T-helper 1 cell treated with Interleukin-12 subunit alpha and Interleukin-12 subunit beta and Interleukin-4 antibody, amounts not matched to agents 30 ng/mL and 1 ng/mL, for 36 hours (primary cell): ENCODE measurements at regions not wholly inside any gene's neighbourhood (a gene's known extent, or its start where the extent isn't known, plus 50 kb on each side); places are given as distances from the start of the nearest gene placed in this dataset.
"Not testable (repeated sequence)": the region's sequence is repeated elsewhere in the genome, so short reads cannot be mapped to it uniquely, and the experiment has no call there.

Source experiments
- intact Hi-C: fragments of 100-400 bp; cut with micrococcal nuclease; formaldehyde crosslinking; loops from one replicate; pipeline ENCODE4 v1.15.1; 2024

DNA sequence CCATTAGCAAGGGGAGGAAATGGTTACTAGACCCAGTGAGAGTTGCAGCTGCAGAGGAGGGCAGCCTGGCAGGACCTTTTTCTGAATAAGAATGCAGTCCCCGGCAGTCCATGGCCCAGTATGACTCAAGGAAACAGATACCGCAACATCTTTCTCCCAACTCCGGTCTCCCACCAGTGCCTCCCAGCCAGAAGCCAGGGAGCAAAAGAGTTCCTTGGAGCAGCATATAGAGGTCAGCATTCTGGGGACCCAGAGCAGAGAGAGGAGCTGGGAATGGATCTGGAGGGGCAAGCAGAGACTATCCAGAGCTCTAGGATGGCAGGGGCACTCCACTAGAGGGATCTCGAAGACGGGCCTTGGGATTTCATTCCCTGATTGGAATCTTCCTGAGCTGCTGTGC, 339.2 kb upstream of the AADAT start:
- intact Hi-C loops = no loop called here

DNA sequence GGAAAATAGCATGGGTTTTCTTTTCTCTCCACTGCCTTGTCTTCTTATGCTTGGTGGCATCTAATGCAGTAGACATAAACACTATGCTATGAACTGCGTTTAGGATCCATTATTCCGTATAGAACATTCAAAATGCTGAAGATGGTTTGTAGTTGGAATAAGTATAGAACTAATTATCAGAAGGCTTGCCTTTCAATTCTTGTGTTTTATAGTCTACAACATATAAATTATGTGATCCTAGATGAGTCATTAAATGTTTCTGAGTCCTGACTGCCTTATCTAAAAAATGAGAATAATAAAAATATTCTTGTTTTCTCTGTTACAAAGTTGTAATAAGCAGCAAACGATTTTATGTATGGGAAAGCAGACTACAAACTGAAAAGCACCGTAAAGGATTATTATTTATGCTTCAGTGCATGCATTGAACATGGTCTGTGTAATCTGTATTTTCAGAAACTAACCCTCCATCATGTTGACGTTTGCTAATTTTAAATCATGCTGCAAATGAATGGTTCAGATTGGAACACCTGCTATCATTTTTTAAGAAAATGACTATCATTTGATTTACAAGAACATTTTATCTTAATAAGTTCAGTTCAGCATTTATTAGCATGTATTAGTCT, 335.9 kb upstream of the AADAT start:
- intact Hi-C loops = no loop called here

DNA sequence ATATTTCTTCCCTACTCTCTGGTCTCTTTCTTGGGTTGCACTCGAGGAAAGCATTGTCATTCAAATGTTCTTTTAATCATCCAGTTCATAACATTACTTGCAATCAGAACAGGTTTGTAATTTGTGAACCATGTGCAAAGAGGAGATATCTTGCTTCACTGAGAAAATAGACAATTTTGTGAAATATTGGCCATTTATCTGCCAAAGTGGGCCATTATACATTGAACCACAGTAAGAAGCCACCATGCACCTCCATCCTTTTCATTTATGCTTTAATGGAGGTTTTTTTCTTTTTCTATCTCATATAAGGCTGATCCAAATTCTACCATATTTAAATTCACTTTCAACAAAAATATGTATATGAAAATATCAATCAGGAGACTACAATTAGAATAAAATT, 335.3 kb upstream of the AADAT start:
- intact Hi-C loops = no loop called here

DNA sequence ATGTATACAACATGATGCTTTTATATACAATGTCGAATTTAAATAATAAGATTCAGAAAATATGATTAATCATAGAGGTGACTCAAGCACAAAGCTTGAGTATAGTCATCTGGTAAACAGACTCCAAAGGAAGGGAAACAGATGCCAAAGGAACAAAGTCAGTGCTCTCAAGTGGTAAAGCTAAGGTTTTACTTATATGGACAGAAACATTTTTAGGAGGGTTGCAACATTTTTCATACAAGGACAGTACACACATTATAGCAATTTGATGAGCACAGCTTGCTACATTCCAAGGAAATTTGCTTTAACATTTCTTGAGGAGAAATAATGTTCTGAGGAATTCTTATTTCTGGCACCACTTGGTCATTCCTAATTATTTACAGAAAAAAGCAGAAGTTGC, 333.4 kb upstream of the AADAT start:
- intact Hi-C loops = no loop called here

DNA sequence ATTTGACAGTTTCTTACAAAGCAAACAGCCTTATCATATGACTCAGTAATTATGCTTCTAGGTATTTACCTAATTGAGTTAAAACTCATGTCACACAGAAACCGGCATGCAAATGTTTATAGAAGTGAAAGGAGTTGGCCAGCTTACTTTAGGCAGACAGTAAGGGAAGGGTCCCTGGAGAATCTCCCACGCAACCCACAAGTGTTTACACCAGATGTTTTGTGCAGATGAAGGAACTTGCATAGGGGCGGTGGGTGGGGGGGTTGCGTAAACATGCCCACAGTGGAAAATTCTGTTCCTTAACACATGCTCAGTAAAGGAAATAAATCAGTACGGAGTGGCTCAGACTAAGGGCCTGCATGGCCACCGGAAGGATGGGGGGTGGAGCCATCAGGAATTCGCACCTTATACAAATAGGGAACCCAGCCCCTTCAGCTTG, 330.5 kb upstream of the AADAT start:
- intact Hi-C loops = no loop called here

DNA sequence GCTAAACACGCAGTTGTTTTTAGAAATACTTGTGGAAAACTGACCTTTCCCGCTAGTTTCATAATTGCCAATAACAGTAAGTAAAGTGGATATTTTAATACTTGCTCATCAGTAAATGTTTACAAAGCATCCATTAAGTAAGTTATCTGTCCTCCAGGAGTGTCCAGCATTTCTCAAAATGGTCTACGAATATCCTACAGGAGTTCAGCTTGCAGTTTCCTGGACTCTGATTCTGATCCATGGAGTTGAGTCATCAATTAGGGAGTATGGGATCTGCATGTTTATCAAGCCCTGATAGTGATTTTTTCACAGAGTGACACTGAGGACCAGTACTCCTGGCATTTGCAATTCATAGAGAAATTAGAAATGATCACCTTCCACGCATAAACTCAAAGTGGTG, 325.2 kb upstream of the AADAT start:
- intact Hi-C loops = no loop called here

DNA sequence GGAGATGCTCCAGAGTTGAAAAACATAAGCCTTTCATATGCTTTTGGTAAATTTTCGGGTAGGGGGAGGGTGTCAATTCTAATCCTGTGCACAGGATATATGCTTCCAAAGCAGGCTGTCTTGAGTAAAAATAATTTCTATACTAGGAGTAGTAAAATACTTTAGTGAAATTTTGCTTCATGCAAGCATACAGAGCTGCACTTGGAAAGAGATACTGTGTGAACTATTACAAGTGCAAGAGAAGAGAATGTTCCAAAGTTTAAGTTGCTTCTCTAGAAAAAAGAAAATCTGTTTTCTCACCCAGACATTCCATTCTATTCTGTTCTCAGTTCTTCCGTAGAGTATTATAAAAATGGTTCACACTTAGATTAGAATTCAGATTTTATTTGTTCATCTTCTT, 324.6 kb upstream of the AADAT start:
- intact Hi-C loops = no loop called here

DNA sequence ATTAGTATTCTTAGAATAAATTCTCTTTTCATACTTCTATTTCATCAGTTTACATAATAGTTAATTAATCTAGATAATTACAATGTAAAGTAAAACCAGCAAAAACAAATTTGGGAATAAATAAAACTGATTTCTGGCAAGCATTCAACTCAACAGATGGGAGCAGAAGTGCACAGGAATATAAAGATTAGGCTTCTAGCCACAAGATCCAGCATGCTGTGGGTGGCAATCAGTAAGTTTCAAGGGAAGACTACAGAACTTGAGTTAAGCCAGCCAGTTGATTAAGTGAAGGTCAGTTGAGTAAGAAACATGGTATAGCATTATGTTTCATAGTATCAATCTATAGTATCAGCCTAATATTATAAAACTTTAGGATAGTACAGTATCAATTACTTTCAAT, 324.2 kb upstream of the AADAT start:
- intact Hi-C loops = no loop called here

DNA sequence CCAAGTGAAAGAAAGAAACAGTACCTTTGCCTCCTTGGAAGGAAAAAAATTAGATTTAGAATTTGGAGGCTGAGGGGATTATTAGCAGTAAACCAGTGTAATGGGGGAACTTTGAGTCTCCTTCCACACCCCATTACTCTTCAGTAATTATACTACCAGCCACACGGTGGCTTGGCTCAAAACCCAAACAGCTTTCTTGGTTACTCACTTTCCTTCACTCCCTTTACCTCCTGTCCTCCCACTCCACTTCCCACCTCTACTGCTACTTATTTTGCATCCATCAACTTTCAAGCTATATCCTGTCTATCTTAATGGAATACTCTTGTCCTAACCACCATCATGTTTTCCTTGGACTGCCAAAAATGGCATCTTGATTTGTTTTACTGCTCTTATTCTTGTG, 310.6 kb upstream of the AADAT start:
- intact Hi-C loops = no loop called here

DNA sequence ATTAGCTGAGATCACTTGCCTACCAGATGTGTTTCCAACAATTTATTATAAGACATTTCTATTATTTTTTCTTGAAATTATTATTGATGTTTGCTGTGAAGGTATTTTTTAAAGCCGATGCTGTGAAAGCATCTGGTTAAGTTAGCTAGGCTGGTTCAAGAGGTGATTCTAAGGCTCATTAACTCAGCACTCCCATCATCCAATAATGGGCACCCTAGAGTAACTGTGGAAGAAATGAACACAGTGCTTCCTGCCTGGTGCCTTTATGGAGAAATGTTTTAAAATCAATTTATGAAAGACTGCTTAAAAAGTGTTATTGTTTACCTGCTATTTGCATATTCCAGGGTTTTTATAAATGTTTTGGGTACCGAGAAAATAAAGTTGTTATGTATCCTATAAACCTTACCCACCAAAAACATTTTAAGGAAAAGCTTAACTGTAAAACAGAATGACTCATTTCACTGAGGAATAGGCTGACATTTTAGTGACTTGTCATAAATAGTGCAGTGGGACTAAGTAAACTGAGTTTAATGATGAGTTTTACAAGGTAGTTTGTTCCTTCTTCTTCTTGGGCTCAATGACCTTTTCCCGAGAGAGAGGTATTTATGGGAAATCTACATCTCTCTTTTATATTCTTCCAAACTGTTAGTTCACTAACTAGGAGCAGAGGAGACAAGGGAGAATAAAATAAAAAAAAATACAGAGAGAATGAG, 310.0 kb upstream of the AADAT start:
- intact Hi-C loops = no loop called here

DNA sequence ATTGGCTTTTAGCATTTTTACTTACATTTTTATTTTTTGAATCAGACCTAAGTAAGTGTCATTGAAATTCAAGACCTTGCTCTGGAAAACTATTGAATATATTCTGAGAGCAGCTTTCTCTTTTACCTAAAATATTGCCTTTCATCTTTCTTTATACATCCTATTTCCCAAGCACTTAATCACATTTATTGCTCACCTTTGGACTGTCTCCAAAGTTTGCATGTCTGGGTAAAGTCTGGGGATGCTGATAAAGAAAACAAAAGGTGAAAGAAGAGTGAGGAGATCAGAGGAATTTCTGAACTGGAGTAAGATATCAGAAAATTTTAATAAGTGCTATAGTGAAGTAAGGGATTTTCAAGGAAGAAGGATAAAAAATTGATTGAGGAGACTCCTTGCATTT, 308.5 kb upstream of the AADAT start:
- intact Hi-C loops = no loop called here

DNA sequence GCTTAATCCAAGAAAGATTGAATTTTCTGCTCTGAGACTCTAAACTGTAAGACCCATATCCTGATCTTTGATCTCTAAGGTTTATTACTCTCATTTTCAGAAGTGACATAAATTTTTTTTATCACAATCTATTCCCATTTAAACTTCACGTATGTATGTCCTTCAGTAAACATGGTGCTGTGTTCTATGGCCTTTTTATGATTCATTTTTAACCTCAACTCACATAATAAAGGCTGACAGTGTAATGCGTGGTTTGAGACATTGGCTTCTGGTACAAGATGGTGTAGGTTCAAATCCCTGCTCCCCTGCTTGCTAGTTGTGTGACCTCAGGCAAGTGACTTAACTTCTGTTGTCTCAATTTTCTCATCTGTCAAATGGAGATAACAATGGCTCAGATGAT, 306.0 kb upstream of the AADAT start:
- intact Hi-C loops = no loop called here

DNA sequence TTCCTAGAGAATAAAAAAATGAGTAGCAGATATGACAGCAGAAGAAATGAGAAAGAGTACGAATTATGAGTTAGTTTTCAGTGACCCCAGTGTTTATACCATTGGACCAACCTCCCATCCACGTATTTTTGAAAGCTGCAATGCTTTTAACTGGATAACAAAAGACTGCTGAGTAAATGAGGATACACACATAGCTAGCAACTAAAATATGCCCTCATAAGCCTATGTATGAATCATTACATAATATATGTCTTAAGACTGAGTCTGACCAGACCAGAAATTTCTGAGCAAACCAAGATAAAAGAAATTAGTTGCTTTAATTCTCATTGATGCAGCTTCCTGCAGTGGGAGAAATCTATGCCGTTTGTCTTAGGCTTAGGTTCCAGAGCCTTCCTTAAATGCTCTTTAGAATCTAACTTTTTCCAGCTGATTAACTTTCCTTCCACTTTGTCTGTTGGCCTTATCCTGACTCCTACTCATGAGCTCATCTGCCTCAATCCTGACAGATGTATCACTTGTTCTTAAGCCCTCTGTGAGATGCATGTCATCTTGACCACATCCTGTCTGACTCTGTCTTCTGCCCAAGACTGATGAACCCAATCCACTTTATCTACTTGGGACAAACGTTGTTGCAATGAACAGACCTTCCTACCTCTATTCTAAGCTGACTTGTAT, 301.4 kb upstream of the AADAT start:
- intact Hi-C loops = no loop called here

DNA sequence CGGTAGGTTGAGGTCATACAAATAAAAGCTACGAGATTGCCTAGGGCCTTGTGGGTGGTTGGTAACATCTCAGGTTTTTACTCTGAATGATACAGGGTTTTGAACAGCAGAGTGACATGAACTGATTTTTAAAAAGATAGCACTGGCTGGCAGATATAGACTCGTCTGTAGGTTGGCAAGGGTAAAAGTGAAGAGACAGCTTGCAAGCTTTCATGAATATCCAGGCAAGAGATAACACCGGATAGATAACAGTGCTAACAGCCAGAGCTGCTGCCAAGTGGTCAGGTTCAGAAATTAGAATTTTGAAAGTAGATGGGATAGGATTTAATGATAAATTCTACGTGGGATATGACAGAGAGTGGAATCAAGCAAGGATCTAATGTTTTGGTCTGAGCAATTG, 299.7 kb upstream of the AADAT start:
- intact Hi-C loops = no loop called here

DNA sequence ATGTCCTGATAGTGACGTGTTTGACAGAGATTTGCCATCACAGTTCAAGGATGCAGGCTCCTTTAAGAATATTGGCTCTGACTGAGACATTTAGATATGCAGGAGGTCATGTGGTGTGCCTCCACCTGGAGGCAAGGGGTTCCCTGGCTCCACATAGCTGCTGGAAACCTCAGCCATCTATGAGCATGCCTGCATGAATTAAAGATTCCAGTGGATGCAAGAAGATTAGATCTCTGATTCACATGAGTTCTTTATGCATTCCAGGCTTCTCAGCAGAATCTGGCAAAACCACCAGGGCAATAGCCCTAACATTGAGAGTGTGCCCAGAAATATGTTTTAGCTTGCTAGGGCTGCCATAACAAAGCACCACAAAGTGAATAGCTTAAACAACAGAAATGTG, 298.5 kb upstream of the AADAT start:
- intact Hi-C loops = no loop called here

DNA sequence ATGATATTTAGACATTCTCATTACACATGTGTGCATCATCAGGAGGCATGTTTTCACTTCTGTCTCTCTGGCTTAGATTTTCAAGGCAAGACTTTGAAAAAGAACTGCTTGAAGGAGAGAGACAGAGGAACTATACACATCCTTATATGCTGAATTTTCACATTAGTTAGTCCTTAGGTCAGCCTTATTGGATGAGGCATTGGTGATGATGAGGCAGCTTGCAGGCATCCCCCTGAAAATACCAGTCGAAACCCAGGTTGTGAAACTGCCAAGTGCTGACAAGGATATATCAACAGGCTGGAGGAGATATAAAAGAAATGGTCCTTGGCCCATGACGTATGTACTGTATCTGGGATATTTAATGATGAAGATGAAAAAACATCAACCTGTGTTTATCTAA, 297.2 kb upstream of the AADAT start:
- intact Hi-C loops = no loop called here

DNA sequence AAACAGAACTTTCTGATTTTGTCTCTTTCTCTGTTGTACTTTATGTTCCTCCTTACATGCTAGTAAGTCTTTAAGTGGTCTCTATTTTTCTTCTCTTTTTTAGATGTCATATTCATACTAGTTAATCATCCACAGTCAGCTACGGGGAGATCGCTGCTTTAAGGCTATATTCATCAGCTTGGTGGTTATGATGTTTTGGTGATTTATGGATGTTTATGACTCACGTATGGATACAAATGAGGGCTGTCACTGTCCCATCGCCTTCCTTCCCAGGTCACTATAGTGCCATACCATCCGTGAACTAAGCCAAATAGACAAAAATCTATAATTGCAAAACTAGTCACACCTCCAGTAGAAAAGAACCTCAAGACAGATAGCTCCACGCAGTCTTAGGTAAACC, 296.8 kb upstream of the AADAT start:
- intact Hi-C loops = no loop called here

DNA sequence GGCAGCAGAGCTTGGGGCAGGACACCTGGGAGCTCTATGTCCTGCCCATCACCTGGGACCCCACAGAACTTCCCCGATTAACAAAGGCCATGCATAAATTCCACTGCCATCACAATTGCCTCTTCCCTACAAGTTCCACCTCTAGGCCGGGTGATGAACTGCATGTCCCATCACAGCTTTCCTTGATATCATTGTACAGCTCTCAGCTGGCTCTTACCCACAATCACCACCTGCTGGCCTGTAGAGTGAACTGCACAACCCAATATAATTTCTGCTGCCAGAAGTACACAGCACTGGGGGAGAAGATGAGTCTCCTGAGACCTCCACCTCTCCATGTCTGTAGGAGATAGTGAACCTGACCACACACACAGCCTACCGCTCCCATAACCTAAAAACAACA, 285.0 kb upstream of the AADAT start:
- intact Hi-C loops = loop anchor here (1.0 kb wide), 2 partner anchors 115 to 236 kb away; no protein-coding TSS in a partner anchor

DNA sequence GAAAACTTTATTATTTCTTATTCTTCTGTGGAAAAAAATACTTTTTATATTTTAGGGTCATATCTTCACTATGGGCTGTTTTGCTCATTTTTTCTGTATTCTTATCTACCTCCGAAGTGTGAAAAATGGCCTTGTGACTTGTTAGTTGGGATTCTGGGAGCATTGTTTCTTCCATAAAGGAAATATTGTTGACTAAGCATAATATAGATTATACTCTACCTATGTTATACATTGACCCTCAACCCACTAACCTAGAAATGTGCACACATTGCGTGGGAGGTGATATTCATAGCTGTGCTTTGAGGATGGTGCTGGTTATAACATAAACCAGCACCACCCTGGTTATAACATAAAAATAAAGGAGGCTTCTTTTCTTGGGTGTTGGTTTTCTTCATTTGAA, 259.2 kb upstream of the AADAT start:
- intact Hi-C loops = no loop called here

DNA sequence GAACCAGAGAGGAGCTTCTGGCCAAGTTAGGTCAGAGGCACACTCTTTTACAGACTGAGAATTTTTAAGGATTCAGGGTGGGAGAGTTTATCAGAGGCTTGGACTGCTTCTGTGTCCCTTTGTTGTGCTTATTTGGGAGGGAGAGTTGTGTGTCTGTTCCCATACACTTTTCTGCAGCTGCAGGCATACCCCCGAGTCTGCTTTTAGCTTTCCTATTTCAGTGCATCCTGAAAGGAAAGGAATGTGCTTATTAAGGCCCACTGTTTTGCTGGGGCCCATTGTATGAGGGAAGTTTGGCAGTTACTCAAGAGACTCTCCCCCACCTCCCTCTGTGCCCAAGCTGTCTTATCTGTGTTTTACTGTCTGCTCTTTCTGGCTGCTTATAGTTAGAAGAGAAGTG, 257.4 kb upstream of the AADAT start:
- intact Hi-C loops = not testable (repeated sequence)

DNA sequence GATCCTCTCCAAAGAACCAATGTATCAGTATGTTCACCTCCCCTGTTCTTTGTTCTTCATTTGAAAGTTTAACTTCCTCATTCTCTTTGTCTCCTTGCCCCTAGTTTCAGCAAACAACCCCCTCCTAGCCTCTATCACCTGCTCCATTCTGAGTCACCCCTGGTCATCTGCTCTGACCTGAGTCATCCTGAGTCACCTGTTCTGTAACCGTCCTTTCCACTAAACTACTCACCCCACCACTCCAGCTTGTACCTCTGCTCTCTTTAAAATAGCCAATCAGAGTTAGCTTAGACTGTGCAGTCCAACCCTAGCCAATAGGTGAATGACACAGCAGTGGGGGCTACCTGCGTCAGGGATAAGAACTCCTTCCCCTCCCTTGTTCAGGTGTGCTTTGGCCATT, 249.8 kb upstream of the AADAT start:
- intact Hi-C loops = no loop called here

DNA sequence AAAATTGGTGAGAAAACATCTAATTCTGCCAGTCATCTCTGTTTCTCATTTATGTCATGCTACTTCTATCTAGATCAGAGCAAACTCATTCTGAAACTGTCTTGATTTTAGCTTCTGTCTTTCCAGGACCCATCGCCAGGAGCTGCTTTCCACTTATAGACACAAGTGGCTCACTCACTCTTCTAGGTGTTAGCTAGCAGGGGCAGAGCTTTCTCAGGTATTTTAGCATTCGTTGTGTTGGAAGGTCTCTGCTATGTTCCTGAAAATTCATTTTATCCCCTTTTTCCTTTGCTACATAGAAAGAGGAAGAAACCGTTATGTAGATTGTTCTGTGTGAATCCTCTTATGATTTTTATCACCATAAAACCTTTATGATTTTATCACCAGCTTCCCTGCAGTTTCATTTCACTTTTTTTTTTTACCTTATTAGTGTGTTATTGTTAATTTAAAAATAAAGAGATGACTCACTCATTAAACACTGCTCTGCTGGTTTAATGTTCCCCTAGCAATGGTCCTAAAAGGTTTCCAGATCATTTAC, 246.6 kb upstream of the AADAT start:
- intact Hi-C loops = no loop called here

DNA sequence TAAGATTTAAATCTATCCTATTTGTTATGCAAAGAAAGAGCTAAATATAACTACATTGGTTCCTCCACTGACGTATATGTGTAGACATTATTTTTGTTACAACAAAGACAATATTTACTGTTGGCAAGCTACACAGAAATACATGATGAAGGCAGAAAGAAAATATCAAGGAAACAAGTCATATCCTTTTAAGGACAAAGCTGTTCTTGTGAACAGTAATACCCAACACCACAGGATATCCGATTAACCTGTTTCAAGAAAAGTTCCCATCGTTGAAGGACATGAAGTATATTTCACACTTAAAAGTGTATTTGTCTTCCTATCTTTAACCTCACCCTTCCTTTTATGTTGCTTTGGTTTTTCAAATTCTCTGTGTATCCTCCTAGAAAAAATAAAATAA, 235.8 kb upstream of the AADAT start:
- intact Hi-C loops = no loop called here
